IMR-90 (cell line): ENCODE measurements at regions not wholly inside any gene's neighbourhood (a gene's known extent, or its start where the extent isn't known, plus 50 kb on each side); places are given as distances from the start of the nearest gene placed in this dataset.
A peak's percentile ranks its signal among the peaks of the same experiment; 100 is the strongest.

Experiments
- ATAC-seq: fragments of 200-7000 bp; cut with Tn5 transposase; 2 replicates; pipeline ENCODE4 v1.9.1; 2020; ENCODE audit warnings: low read depth, mild to moderate bottlenecking, moderate library complexity
- BruUV-seq: library from RNA; stranded (reverse); fragments of 400-500 nt; replicated peaks from 2 replicates; lab custom pipeline; 2021; lab: Mats Ljungman, UMichigan
- CTCF ChIA-PET: fragments of 300-600 bp; formaldehyde crosslinking; extraction: SDS; loops from one replicate; lab custom pipeline; 2021; ENCODE audit warnings: antibody characterized with exemption; lab: Yijun Ruan, JAX
- POLR2A ChIA-PET: fragments of 300-600 bp; sonication (Branson Sonifier 250); formaldehyde crosslinking; loops from one replicate; lab custom pipeline; 2022; ENCODE audit warnings: antibody characterized with exemption; ENCODE audit not compliant: unreplicated experiment; lab: Charles Lee
- DNase-seq: peaks from one replicate; pipeline ENCODE4 v3.0.0; 2013
- H2AFZ ChIP-seq: replicated peaks from 2 replicates; pipeline ENCODE3; 2013; ENCODE audit warnings: low read length, mild to moderate bottlenecking; ENCODE audit not compliant: poor library complexity
- H2AK5ac ChIP-seq: 2 replicates; pipeline ENCODE4 v1.6.1; 2013; ENCODE audit warnings: low read depth, low read length, inconsistent platforms
- H2AK9ac ChIP-seq: replicated peaks from 2 replicates; pipeline ENCODE3; 2013; ENCODE audit warnings: mild to moderate bottlenecking, low read depth, low read length, moderate library complexity; ENCODE audit not compliant: poor library complexity
- H2BK120ac ChIP-seq: 2 replicates; pipeline ENCODE4 v1.6.1; 2013; ENCODE audit warnings: low read depth, low read length, inconsistent platforms
- H2BK15ac ChIP-seq: 3 replicates; pipeline ENCODE4 v1.6.1; 2013; ENCODE audit warnings: low read depth, low read length, inconsistent platforms
- H2BK20ac ChIP-seq: 2 replicates; pipeline ENCODE4 v1.6.1; 2013; ENCODE audit warnings: low read depth, mild to moderate bottlenecking, inconsistent platforms, low read length, moderate library complexity
- H2BK5ac ChIP-seq: 2 replicates; pipeline ENCODE4 v1.6.1; 2013; ENCODE audit warnings: mild to moderate bottlenecking, low read depth, low read length, inconsistent platforms; ENCODE audit not compliant: poor library complexity, severe bottlenecking
- H3K14ac ChIP-seq: replicated peaks from 2 replicates; pipeline ENCODE4 v1.6.1; 2013; ENCODE audit warnings: low read depth, low read length, inconsistent platforms
- H3K18ac ChIP-seq: 2 replicates; pipeline ENCODE4 v1.6.1; 2013; ENCODE audit warnings: low read depth, low read length, control low read depth
- H3K23ac ChIP-seq: 2 replicates; pipeline ENCODE4 v1.6.1; 2013; ENCODE audit warnings: low read depth, low read length, inconsistent platforms
- H3K27ac ChIP-seq: 2 replicates; pipeline ENCODE4 v1.5.1; 2013; ENCODE audit warnings: mild to moderate bottlenecking, control low read depth, low read length; ENCODE audit not compliant: insufficient read depth
- H3K27me3 ChIP-seq: 2 replicates; pipeline ENCODE4 v1.6.1; 2013; ENCODE audit warnings: low read length; ENCODE audit not compliant: control insufficient read depth, insufficient read depth
- H3K36me3 ChIP-seq: 2 replicates; pipeline ENCODE4 v1.6.1; 2013; ENCODE audit warnings: low read length, mixed read lengths; ENCODE audit not compliant: control insufficient read depth, insufficient read depth
- H3K4ac ChIP-seq: 2 replicates; pipeline ENCODE4 v1.6.1; 2013; ENCODE audit warnings: low read depth, low read length, inconsistent platforms
- H3K4me1 ChIP-seq: 2 replicates; pipeline ENCODE4 v1.6.1; 2013; ENCODE audit warnings: low read length, mixed read lengths; ENCODE audit not compliant: control insufficient read depth, insufficient read depth
- H3K4me2 ChIP-seq: 2 replicates; pipeline ENCODE4 v1.6.1; 2013; ENCODE audit warnings: low read depth, mild to moderate bottlenecking, control low read depth, low read length, moderate library complexity
- H3K4me3 ChIP-seq: 2 replicates; pipeline ENCODE4 v1.5.1; 2013; ENCODE audit warnings: low read depth, mild to moderate bottlenecking, control low read depth, low read length, moderate library complexity; ENCODE audit not compliant: insufficient read depth
- H3K56ac ChIP-seq: 2 replicates; pipeline ENCODE4 v1.6.1; 2013; ENCODE audit warnings: low read length, inconsistent platforms; ENCODE audit not compliant: insufficient read depth; ENCODE audit errors: extremely low read depth
- H3K79me1 ChIP-seq, 2 experiments: 2 replicates each; pipeline ENCODE4 v1.6.1; 2013; ENCODE audit warnings: low read length in 2 of 2, inconsistent platforms in 1 of 2, low read depth in 1 of 2
- H3K9ac ChIP-seq: 2 replicates; pipeline ENCODE4 v1.6.1; 2013; ENCODE audit warnings: low read depth, low read length, control low read depth
- H3K9me1 ChIP-seq: 2 replicates; pipeline ENCODE4 v1.6.1; 2013; ENCODE audit warnings: low read length, inconsistent platforms; ENCODE audit not compliant: insufficient read depth
- H3K9me3 ChIP-seq: 2 replicates; pipeline ENCODE4 v1.6.1; 2013; ENCODE audit warnings: low read length; ENCODE audit not compliant: control insufficient read depth, insufficient read depth
- H4K20me1 ChIP-seq: 2 replicates; pipeline ENCODE4 v1.6.1; 2013; ENCODE audit warnings: low read length, inconsistent platforms; ENCODE audit not compliant: insufficient read depth
- H4K5ac ChIP-seq: 2 replicates; pipeline ENCODE4 v1.6.1; 2013; ENCODE audit warnings: mild to moderate bottlenecking, low read depth, low read length, control low read depth
- H4K8ac ChIP-seq, 2 experiments: 2 replicates each; pipeline ENCODE4 v1.6.1; 2013; ENCODE audit warnings: low read depth in 2 of 2, low read length in 2 of 2, control low read depth in 1 of 2, inconsistent platforms in 1 of 2
- H4K91ac ChIP-seq: 2 replicates; pipeline ENCODE4 v1.6.1; 2013; ENCODE audit warnings: low read depth, low read length, inconsistent platforms; ENCODE audit not compliant: insufficient read depth
- CHD1 ChIP-seq: IDR thresholded peaks from 2 replicates; pipeline ENCODE4 v1.6.1; 2012; ENCODE audit warnings: low read depth, low read length, improper control_type of control experiment
- MAFK ChIP-seq: IDR thresholded peaks from 2 replicates; pipeline ENCODE4 v1.6.1; 2012; ENCODE audit warnings: low read depth, low read length, improper control_type of control experiment
- RAD21 ChIP-seq: IDR thresholded peaks from 2 replicates; pipeline ENCODE4 v1.6.1; 2012; ENCODE audit warnings: low read length, improper control_type of control experiment
- RFX5 ChIP-seq: IDR thresholded peaks from 2 replicates; pipeline ENCODE4 v1.8.0; 2012; ENCODE audit warnings: low read depth, mild to moderate bottlenecking, low read length, moderate library complexity
- WGBS, 2 experiments: methylation state at CpG; one replicate each; pipeline versions ENCODE4 v1.1.5 to v1.1.7; 2013; ENCODE audit warnings: missing lambda C conversion rate in 2 of 2; ENCODE audit not compliant: insufficient read length in 1 of 2; ENCODE audit errors: extremely low coverage in 2 of 2; 5-methylcytosine and 5-hydroxymethylcytosine counted together
- dilution Hi-C: fragments of 300-500 bp; cut with HindIII; formaldehyde crosslinking; loops from one replicate; pipeline ENCODE4 v1.14.3; 2018; ENCODE audit warnings: low sequenced_read_pairs; ENCODE audit not compliant: unreplicated experiment
- in situ Hi-C: fragments of 300-500 bp; cut with MboI; formaldehyde crosslinking; loops from 3 replicates; pipeline ENCODE4 v1.14.3; 2019; ENCODE audit warnings: low sequenced_read_pairs, inconsistent platforms, mixed read lengths
- intact Hi-C: fragments of 100-400 bp; cut with micrococcal nuclease; formaldehyde crosslinking; loops from 2 replicates; pipeline ENCODE4 v1.10.0; 2022
- TF ChIP-seq, protein P1 (sequence below): fragments of 150-350 bp; IDR thresholded peaks from 2 replicates; pipeline ENCODE4 v1.6.1; 2017; ENCODE audit warnings: mild to moderate bottlenecking, antibody characterized with exemption, low read length, low read depth

DNA sequence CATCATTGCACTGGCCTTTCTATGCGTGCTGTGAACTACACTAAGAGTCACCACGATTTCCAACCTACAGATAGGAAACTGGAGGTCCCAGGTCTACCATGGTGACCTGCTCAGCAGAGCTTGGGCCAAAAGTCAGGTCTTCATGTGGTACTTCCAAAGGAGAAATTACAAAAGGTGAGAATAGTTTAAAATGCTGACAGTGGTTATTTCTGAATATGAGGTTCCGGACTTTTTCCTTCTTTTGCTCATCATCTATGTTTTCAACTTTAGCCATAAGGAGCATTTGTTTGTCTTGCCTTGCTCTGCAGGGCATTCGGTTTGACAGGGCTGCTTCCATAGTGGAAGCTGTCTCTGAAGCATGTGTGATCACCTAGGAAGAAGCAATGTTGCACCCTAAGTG is 282.1 kb upstream of the IRX1 start:
- Histone ChIP-seq H3K4me2 (no peak overlapping the region), H4K20me1 (no peaks in the 10 kb centered on the region), H4K5ac (no peak overlapping the region), H3K79me1 (no peaks in the 10 kb centered on the region), H2AK5ac (no peak overlapping the region), H3K4me1 (no peaks in the 10 kb centered on the region), H2AK9ac (no peak overlapping the region), H2AFZ (no peak overlapping the region), H3K56ac (no peak overlapping the region), H3K14ac (no peak overlapping the region), H3K9me3 (peaks cover 21% of the 10 kb centered on the region), H4K91ac (no peak overlapping the region), H3K36me3 (no peaks in the 10 kb centered on the region), H3K18ac (no peak overlapping the region), H3K27ac (no peak overlapping the region), H2BK120ac (no peak overlapping the region), H2BK5ac (no peak overlapping the region), H4K8ac (no peak overlapping the region), H3K9ac (no peak overlapping the region), H3K27me3 (no peaks in the 10 kb centered on the region), H3K23ac (no peak overlapping the region), H3K4me3 (no peak overlapping the region), H3K9me1 (no peaks in the 10 kb centered on the region), H2BK15ac (no peak overlapping the region), H2BK20ac (no peak overlapping the region), H3K4ac (no peak overlapping the region)
- BruUV-seq, result no TSS peak
- ChIA-PET POLR2A (no interaction called here), CTCF (no interaction called here)
- DNase-seq, result no peak
- whole genome bisulfite sequencing, 2 experiments, result 80% methylated on average over 1 of the region's 4 CpGs; no CpG with 5 or more reads in 1 of the 2 experiments
- in situ Hi-C loops (no loop called here), dilution Hi-C loops (no loop called here), intact Hi-C loops (no loop called here)
- ATAC-seq, result no peak
- TF ChIP-seq MAFK (peak; percentile 79), CHD1 (no peak), RFX5 (no peak), RAD21 (no peak)
- TF ChIP-seq, protein P1, sequence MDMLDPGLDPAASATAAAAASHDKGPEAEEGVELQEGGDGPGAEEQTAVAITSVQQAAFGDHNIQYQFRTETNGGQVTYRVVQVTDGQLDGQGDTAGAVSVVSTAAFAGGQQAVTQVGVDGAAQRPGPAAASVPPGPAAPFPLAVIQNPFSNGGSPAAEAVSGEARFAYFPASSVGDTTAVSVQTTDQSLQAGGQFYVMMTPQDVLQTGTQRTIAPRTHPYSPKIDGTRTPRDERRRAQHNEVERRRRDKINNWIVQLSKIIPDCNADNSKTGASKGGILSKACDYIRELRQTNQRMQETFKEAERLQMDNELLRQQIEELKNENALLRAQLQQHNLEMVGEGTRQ, result no peak
